ENCODE measurements at regions not wholly inside any gene's neighbourhood (a gene's known extent, or its start where the extent isn't known, plus 50 kb on each side); places are given as distances from the start of the nearest gene placed in this dataset.

GRCh38 chr16:5347561-5347960, 250.0 kb upstream of the EEF2KMT start:
- TF ChIP-seq, protein P1, sequence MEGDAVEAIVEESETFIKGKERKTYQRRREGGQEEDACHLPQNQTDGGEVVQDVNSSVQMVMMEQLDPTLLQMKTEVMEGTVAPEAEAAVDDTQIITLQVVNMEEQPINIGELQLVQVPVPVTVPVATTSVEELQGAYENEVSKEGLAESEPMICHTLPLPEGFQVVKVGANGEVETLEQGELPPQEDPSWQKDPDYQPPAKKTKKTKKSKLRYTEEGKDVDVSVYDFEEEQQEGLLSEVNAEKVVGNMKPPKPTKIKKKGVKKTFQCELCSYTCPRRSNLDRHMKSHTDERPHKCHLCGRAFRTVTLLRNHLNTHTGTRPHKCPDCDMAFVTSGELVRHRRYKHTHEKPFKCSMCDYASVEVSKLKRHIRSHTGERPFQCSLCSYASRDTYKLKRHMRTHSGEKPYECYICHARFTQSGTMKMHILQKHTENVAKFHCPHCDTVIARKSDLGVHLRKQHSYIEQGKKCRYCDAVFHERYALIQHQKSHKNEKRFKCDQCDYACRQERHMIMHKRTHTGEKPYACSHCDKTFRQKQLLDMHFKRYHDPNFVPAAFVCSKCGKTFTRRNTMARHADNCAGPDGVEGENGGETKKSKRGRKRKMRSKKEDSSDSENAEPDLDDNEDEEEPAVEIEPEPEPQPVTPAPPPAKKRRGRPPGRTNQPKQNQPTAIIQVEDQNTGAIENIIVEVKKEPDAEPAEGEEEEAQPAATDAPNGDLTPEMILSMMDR (IDR thresholded peaks at IDR 0.05; ENCODE audit: unreplicated experiment) = no peak
- Mint-ChIP-seq H3K36me3 (no peaks in the 10 kb centered on the region), H3K27ac (no peak overlapping the region), H3K27me3 (ENCODE audit: low read depth) (peaks cover 21% of the 10 kb centered on the region), H3K9me3 (peaks cover 3% of the 10 kb centered on the region), H3K4me3 (no peak overlapping the region), H3K4me1 (no peaks in the 10 kb centered on the region)
- no peak for DNase-seq (ENCODE audit: low spot score in 2 of 2, unreplicated experiment in 2 of 2)

GRCh38 chr16:5336941-5337340, 239.3 kb upstream of the EEF2KMT start:
- Mint-ChIP-seq H3K36me3 (no peaks in the 10 kb centered on the region), H3K9me3 (peaks cover 19% of the 10 kb centered on the region), H3K27ac (no peak overlapping the region), H3K4me3 (no peak overlapping the region), H3K4me1 (no peaks in the 10 kb centered on the region), H3K27me3 (ENCODE audit: low read depth) (peaks cover 7% of the 10 kb centered on the region)
- no peak for DNase-seq (ENCODE audit: low spot score in 2 of 2, unreplicated experiment in 2 of 2)
- TF ChIP-seq, protein P1 (IDR thresholded peaks at IDR 0.05; ENCODE audit: unreplicated experiment) = no peak

DNA sequence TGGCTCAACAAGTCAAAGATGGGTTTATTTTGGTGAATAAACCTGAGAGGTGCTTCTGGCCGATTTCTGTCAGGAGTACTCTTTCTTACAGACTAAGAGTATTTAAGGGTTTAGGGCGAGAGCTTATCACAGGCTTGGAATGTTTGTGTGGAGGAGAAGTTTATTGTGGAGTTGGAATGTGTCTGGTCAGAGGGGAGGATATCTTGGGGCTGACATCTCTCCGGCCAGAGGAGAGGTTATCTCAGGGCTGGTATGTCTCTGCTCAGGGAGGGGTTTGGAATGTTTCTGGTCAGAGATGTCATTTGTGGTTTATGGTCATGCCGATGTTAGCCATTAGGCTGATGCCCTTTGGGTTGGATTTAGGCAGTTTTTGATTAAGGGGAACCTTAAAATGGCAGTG, 236.4 kb upstream of the EEF2KMT start:
- Mint-ChIP-seq H3K36me3 (no peaks in the 10 kb centered on the region), H3K27me3 (ENCODE audit: low read depth) (peaks cover 1% of the 10 kb centered on the region), H3K27ac (no peak overlapping the region), H3K9me3 (peaks cover 30% of the 10 kb centered on the region), H3K4me3 (no peak overlapping the region), H3K4me1 (no peaks in the 10 kb centered on the region)
- TF ChIP-seq, protein P1 (IDR thresholded peaks at IDR 0.05; ENCODE audit: unreplicated experiment) = no peak
- no peak for DNase-seq (ENCODE audit: low spot score in 2 of 2, unreplicated experiment in 2 of 2)

DNA sequence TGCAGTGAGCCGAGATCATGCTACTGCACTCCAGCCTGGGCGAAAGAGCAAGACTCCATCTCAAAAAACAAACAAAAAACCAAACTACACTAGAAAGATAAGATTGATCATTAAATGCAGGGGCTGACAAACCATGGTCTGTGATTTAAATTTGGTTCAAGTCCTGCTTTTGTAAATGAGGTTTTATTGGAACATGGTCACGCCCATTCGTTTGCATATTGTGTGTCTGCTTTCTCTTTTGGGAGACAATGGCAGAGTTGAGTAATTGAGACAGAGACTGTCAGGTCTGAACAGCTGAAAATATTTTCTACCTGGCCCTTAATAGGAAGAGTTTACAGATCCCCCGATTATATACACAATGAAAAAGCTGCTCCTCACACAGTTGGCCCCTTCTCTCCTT, 235.5 kb upstream of the EEF2KMT start:
- no peaks in the 10 kb centered on the region for H3K36me3 Mint-ChIP-seq
- no peak overlapping the region for H3K27ac Mint-ChIP-seq
- DNase-seq (ENCODE audit: low spot score in 2 of 2, unreplicated experiment in 2 of 2) = no peak
- TF ChIP-seq, protein P1 (IDR thresholded peaks at IDR 0.05; ENCODE audit: unreplicated experiment) = no peak
- H3K9me3 Mint-ChIP-seq = peaks cover 30% of the 10 kb centered on the region
- no peaks in the 10 kb centered on the region for H3K4me1 Mint-ChIP-seq
- H3K4me3 Mint-ChIP-seq = no peak overlapping the region
- peaks cover 1% of the 10 kb centered on the region for H3K27me3 Mint-ChIP-seq (ENCODE audit: low read depth)

DNA sequence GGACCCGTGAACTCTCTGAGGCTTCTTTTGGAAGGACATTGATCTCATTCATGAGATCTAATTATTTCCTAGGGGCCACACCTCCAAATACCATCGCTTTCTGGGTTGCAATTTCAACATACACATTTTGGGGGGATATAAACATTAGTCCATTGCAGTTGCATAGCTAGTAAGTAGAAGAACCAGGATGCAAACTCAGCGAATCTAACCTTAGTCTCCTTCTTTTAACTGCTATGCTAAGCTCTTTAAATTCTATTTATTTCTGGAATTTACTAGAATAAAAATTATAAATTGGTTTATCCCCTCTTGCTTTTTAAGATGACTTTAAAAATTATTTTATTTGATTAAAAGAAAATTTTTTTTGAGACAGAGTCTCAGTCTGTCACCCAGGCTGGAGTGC, 232.5 kb upstream of the EEF2KMT start:
- H3K4me1 Mint-ChIP-seq = no peaks in the 10 kb centered on the region
- peaks cover 26% of the 10 kb centered on the region for H3K9me3 Mint-ChIP-seq
- H3K36me3 Mint-ChIP-seq = no peaks in the 10 kb centered on the region
- DNase-seq (ENCODE audit: low spot score in 2 of 2, unreplicated experiment in 2 of 2) = no peak
- no peaks in the 10 kb centered on the region for H3K27me3 Mint-ChIP-seq (ENCODE audit: low read depth)
- H3K27ac Mint-ChIP-seq = no peak overlapping the region
- no peak overlapping the region for H3K4me3 Mint-ChIP-seq
- TF ChIP-seq, protein P1 (IDR thresholded peaks at IDR 0.05; ENCODE audit: unreplicated experiment) = no peak

GRCh38 chr16:5328546-5328945, 231.0 kb upstream of the EEF2KMT start:
- H3K4me1 Mint-ChIP-seq = no peaks in the 10 kb centered on the region
- no peak overlapping the region for H3K27ac Mint-ChIP-seq
- H3K4me3 Mint-ChIP-seq = no peak overlapping the region
- TF ChIP-seq, protein P1 (IDR thresholded peaks at IDR 0.05; ENCODE audit: unreplicated experiment) = no peak
- H3K9me3 Mint-ChIP-seq = peaks cover 16% of the 10 kb centered on the region
- DNase-seq (ENCODE audit: low spot score in 2 of 2, unreplicated experiment in 2 of 2) = no peak
- no peaks in the 10 kb centered on the region for H3K36me3 Mint-ChIP-seq
- H3K27me3 Mint-ChIP-seq (ENCODE audit: low read depth) = no peaks in the 10 kb centered on the region
